ENCODE measurements at regions not wholly inside any gene's neighbourhood (a gene's known extent, or its start where the extent isn't known, plus 50 kb on each side); places are given as distances from the start of the nearest gene placed in this dataset.

DNA sequence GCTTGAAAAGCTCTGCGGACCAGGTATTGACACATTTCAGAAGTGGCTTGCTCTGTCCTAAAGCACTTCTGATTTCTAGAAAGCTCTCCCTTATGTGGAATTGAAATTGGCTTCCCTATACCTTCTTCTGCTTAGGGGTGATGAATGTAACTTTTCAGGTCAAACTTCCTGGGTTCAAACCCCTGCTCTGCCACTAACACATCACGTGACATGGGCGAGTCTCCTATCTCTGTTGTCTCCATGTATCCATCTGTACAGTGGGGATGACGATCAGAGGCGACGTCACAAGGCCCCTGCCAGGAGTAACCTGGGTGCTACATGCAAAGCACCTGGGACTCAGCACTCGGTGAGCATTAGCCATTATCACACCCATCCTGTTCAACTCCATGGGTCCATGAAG, 73.7 kb upstream of the PIWIL1 start:
- no peak for DNase-seq
- Histone ChIP-seq H2BK20ac (ENCODE audit: low read depth, low read length, poor library complexity, severe bottlenecking) (no peak overlapping the region), H4K8ac (replicated peaks; ENCODE audit: insufficient read length, low read depth, low read length) (no peak overlapping the region), H4K5ac (ENCODE audit: insufficient read length, low read depth, low read length) (no peak overlapping the region), H3K79me1 (ENCODE audit: insufficient read depth, low read depth, low read length, poor library complexity, severe bottlenecking) (no peaks in the 10 kb centered on the region), H2AFZ (ENCODE audit: low read length) (no peak overlapping the region), H3K14ac (ENCODE audit: insufficient read depth, low read length) (no peak overlapping the region), H4K20me1 (ENCODE audit: control insufficient read depth, insufficient read depth, insufficient read length) (no peaks in the 10 kb centered on the region), H3K4ac (ENCODE audit: low read depth, low read length) (no peak overlapping the region), H3K56ac (ENCODE audit: insufficient read length, low read depth, low read length) (no peak overlapping the region), H3K9me3 (ENCODE audit: control insufficient read depth, low read depth, low read length) (no peaks in the 10 kb centered on the region), H2AK5ac (ENCODE audit: insufficient read length, low read length) (no peak overlapping the region), H2BK5ac (ENCODE audit: insufficient read length, low read length) (no peak overlapping the region), H3K9ac (ENCODE audit: extremely low read depth, insufficient read length, low read length) (no peak overlapping the region), H3K4me1 (ENCODE audit: insufficient read depth, low read length) (no peaks in the 10 kb centered on the region; the same call in 1 of the 2 replicates), H3T11ph (ENCODE audit: low read length) (no peak overlapping the region), H2BK120ac (ENCODE audit: low read depth, low read length, poor library complexity, severe bottlenecking) (no peak overlapping the region), H3K27me3 (ENCODE audit: insufficient read depth, low read length) (no peaks in the 10 kb centered on the region; the same call in 1 of the 2 replicates), H3K79me2 (ENCODE audit: insufficient read depth, low read length) (no peaks in the 10 kb centered on the region), H3K23ac (ENCODE audit: insufficient read length, low read depth, low read length) (no peak overlapping the region), H3K27ac (ENCODE audit: insufficient read length, low read depth, low read length) (no peak overlapping the region), H2BK12ac (ENCODE audit: insufficient read length, low read depth, low read length) (no peak overlapping the region), H4K91ac (ENCODE audit: insufficient read length, low read depth, low read length) (no peak overlapping the region), H3K23me2 (ENCODE audit: insufficient read length, low read depth, low read length, poor library complexity, severe bottlenecking) (no peaks in the 10 kb centered on the region), H3K4me2 (ENCODE audit: insufficient read depth, insufficient read length, low read length) (no peak overlapping the region), H2BK15ac (ENCODE audit: low read depth, low read length) (no peak overlapping the region), H3K18ac (ENCODE audit: insufficient read length, low read depth, low read length) (no peak overlapping the region)
- H3K4me3 Mint-ChIP-seq, result no peak overlapping the region
- no peak overlapping the region; a peak in 1 of 7 replicates for H3K27ac Mint-ChIP-seq
- no peaks in the 10 kb centered on the region for H3K9me3 Mint-ChIP-seq
- TF ChIP-seq, protein P1, sequence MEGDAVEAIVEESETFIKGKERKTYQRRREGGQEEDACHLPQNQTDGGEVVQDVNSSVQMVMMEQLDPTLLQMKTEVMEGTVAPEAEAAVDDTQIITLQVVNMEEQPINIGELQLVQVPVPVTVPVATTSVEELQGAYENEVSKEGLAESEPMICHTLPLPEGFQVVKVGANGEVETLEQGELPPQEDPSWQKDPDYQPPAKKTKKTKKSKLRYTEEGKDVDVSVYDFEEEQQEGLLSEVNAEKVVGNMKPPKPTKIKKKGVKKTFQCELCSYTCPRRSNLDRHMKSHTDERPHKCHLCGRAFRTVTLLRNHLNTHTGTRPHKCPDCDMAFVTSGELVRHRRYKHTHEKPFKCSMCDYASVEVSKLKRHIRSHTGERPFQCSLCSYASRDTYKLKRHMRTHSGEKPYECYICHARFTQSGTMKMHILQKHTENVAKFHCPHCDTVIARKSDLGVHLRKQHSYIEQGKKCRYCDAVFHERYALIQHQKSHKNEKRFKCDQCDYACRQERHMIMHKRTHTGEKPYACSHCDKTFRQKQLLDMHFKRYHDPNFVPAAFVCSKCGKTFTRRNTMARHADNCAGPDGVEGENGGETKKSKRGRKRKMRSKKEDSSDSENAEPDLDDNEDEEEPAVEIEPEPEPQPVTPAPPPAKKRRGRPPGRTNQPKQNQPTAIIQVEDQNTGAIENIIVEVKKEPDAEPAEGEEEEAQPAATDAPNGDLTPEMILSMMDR (conservative IDR thresholded peaks at IDR 0.05), result no peak
- no peaks in the 10 kb centered on the region for H3K4me1 Mint-ChIP-seq
- no CpG with 5 or more reads among the region's 7 CpGs for WGBS (ENCODE audit: extremely low coverage, insufficient read length, low lambda C conversion rate)
- H3K36me3 Mint-ChIP-seq (ENCODE audit: insufficient read depth in 1 of 3, low read depth in 3 of 3), result no peaks in the 10 kb centered on the region
- H3K27me3 Mint-ChIP-seq (ENCODE audit: low read depth), result peaks cover 58% of the 10 kb centered on the region

Data from H9 (cell line).